A673 (cell line): ENCODE measurements at regions not wholly inside any gene's neighbourhood (a gene's known extent, or its start where the extent isn't known, plus 50 kb on each side); places are given as distances from the start of the nearest gene placed in this dataset.

ENCODE experiments used
- EZH2 ChIP-seq: fragments of 200-600 bp; sonication (generic); IDR thresholded peaks from 2 replicates; pipeline ENCODE4 v1.6.1; 2017; ENCODE audit warnings: borderline replicate concordance, low read depth, mild to moderate bottlenecking, mixed read lengths, antibody characterized with exemption, low read length; ENCODE audit not compliant: poor library complexity, severe bottlenecking
- TF ChIP-seq, protein P1 (sequence below): fragments of 300-800, 200-600 bp; sonication (generic); conservative IDR thresholded peaks from 2 replicates; pipeline ENCODE4 v1.5.1; 2017; ENCODE audit warnings: low read depth, mild to moderate bottlenecking, antibody characterized with exemption, low read length, moderate library complexity, mixed read lengths

DNA sequence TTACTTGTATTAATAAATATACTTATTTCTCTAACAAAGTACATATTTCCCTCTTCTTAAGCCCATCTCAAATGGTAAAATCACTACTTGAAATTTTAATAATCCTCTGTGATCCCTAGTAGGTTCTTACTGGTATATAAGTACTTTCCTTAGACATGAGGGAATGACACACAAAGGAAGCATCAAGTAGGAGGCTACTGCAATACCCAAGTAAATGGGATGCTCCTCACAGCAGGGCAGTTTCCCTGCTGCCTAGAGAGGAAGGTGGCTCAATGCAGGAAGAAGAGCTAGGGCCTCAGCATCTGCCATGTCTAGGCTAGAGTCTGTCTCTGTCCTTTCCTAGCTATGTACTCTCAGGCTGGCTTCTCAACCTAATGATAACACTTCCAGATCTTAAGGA, 122.1 kb upstream of the DIPK2B start:
- TF ChIP-seq, protein P1, sequence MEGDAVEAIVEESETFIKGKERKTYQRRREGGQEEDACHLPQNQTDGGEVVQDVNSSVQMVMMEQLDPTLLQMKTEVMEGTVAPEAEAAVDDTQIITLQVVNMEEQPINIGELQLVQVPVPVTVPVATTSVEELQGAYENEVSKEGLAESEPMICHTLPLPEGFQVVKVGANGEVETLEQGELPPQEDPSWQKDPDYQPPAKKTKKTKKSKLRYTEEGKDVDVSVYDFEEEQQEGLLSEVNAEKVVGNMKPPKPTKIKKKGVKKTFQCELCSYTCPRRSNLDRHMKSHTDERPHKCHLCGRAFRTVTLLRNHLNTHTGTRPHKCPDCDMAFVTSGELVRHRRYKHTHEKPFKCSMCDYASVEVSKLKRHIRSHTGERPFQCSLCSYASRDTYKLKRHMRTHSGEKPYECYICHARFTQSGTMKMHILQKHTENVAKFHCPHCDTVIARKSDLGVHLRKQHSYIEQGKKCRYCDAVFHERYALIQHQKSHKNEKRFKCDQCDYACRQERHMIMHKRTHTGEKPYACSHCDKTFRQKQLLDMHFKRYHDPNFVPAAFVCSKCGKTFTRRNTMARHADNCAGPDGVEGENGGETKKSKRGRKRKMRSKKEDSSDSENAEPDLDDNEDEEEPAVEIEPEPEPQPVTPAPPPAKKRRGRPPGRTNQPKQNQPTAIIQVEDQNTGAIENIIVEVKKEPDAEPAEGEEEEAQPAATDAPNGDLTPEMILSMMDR, result no peak
- no peak for TF ChIP-seq EZH2
